SK-N-SH (cell line): ENCODE measurements at regions not wholly inside any gene's neighbourhood (a gene's known extent, or its start where the extent isn't known, plus 50 kb on each side); places are given as distances from the start of the nearest gene placed in this dataset.

ENCODE experiments used
- CTCF ChIA-PET: fragments of 300-600, 350-600 bp; formaldehyde crosslinking; extraction: SDS; loops from one replicate; lab custom pipeline; 2021; lab: Yijun Ruan, JAX
- POLR2A ChIA-PET: fragments of 350-600 bp; sonication (Branson Sonifier 250); formaldehyde crosslinking; extraction: SDS; loops from one replicate; lab custom pipeline; 2020; ENCODE audit warnings: antibody characterized with exemption, inconsistent platforms; lab: Yijun Ruan, JAX
- DNase-seq: peaks from one replicate; pipeline ENCODE4 v3.0.0; 2012
- H2AFZ ChIP-seq: fragments of 200-600 bp; sonication (generic); 2 replicates; pipeline ENCODE4 v1.8.1; 2016; ENCODE audit warnings: antibody characterized with exemption, mild to moderate bottlenecking, low read depth
- H3F3A ChIP-seq: fragments of 200-600 bp; sonication (generic); replicated peaks from 2 replicates; pipeline ENCODE3; 2016; ENCODE audit warnings: antibody characterized with exemption, mild to moderate bottlenecking; ENCODE audit not compliant: insufficient read depth
- H3K27ac ChIP-seq, 2 experiments: fragments of 200-500 bp in 1 of 2; fragments of 200-600 bp in 1 of 2; sonication (Bioruptor generic) in 1 of 2; sonication (generic), shearing (Covaris generic) in 1 of 2; 2 replicates each; pipeline versions ENCODE4 v1.5.1 to v1.6.1; 2014 to 2016; ENCODE audit warnings: low read depth in 2 of 2, inconsistent platforms in 1 of 2, low read length in 1 of 2, mild to moderate bottlenecking in 1 of 2, mixed read lengths in 1 of 2
- H3K27me3 ChIP-seq: fragments of 200-600 bp; sonication (generic), shearing (Covaris generic); 2 replicates; pipeline ENCODE4 v1.6.1; 2016; ENCODE audit warnings: mixed run types; ENCODE audit not compliant: insufficient read depth
- H3K36me3 ChIP-seq, 2 experiments: fragments of 200-500 bp in 1 of 2; fragments of 200-600 bp in 1 of 2; sonication (Bioruptor generic) in 1 of 2; sonication (generic) in 1 of 2; replicated peaks in 1 of 2; 2 replicates each; pipeline versions ENCODE3 to v1.5.1; 2014 to 2016; ENCODE audit warnings: low read length in 1 of 2, mild to moderate bottlenecking in 1 of 2; ENCODE audit not compliant: insufficient read depth in 2 of 2, control insufficient read depth in 1 of 2
- H3K4me1 ChIP-seq, 2 experiments: fragments of 200-500 bp in 1 of 2; fragments of 200-600 bp in 1 of 2; sonication (Bioruptor generic) in 1 of 2; sonication (generic), shearing (Covaris generic) in 1 of 2; 2 replicates each; pipeline versions ENCODE4 v1.5.1 to v1.6.1; 2014 to 2016; ENCODE audit warnings: low read depth in 1 of 2, low read length in 1 of 2, mixed run types in 1 of 2; ENCODE audit not compliant: insufficient read depth in 2 of 2, control insufficient read depth in 1 of 2
- H3K4me2 ChIP-seq: fragments of 200-600 bp; sonication (generic), shearing (Covaris generic); 2 replicates; pipeline ENCODE4 v1.6.1; 2017; ENCODE audit warnings: mixed run types
- H3K4me3 ChIP-seq, 2 experiments: fragments of 200-500 bp in 1 of 2; fragments of 200-600 bp in 1 of 2; sonication (Bioruptor generic) in 1 of 2; sonication (generic), shearing (Covaris generic) in 1 of 2; 2 replicates each; pipeline versions ENCODE4 v1.5.1 to v1.8.1; 2014 to 2016; ENCODE audit warnings: low read depth in 2 of 2, inconsistent platforms in 1 of 2, low read length in 1 of 2, mild to moderate bottlenecking in 1 of 2, mixed read lengths in 1 of 2, moderate library complexity in 1 of 2
- H3K79me2 ChIP-seq: fragments of 200-600 bp; sonication (generic); 2 replicates; pipeline ENCODE4 v1.8.1; 2017; ENCODE audit warnings: mild to moderate bottlenecking; ENCODE audit not compliant: insufficient read depth
- H3K9ac ChIP-seq: fragments of 200-600 bp; sonication (generic); 2 replicates; pipeline ENCODE4 v1.6.1; 2017; ENCODE audit warnings: mixed run types
- H3K9me2 ChIP-seq: fragments of 200-600 bp; sonication (generic); 2 replicates; pipeline ENCODE4 v1.6.1; 2017; ENCODE audit warnings: mixed run types
- H3K9me3 ChIP-seq: fragments of 200-600 bp; sonication (generic); 2 replicates; pipeline ENCODE4 v1.6.1; 2017; ENCODE audit warnings: mixed run types, mild to moderate bottlenecking, moderate library complexity
- H4K20me1 ChIP-seq: fragments of 200-600 bp; sonication (generic); 2 replicates; pipeline ENCODE4 v1.6.1; 2017; ENCODE audit warnings: mild to moderate bottlenecking, mixed run types; ENCODE audit not compliant: insufficient read depth
- FOXJ3 ChIP-seq: sonication (generic); formaldehyde crosslinking; IDR thresholded peaks from 2 replicates; pipeline ENCODE4 v1.5.1; 2020; ENCODE audit warnings: mild to moderate bottlenecking, missing genetic modification reagents
- GATA2 ChIP-seq: sonication (generic); formaldehyde crosslinking; IDR thresholded peaks from 2 replicates; pipeline ENCODE4 v1.5.0; 2020; ENCODE audit warnings: mild to moderate bottlenecking, missing genetic modification reagents
- NRF1 ChIP-seq: IDR thresholded peaks from 2 replicates; pipeline ENCODE4 v1.6.1; 2012; ENCODE audit warnings: low read depth, mild to moderate bottlenecking, low read length
- POLR2AphosphoS5 ChIP-seq: IDR thresholded peaks from 2 replicates; pipeline ENCODE4 v1.6.1; 2012; ENCODE audit warnings: low read depth, low read length
- RCOR1 ChIP-seq: fragments of 150-350 bp; IDR thresholded peaks from 2 replicates; pipeline ENCODE4 v1.6.1; 2017; ENCODE audit warnings: antibody characterized with exemption, low read length
- RFX5 ChIP-seq: IDR thresholded peaks from 2 replicates; pipeline ENCODE4 v1.6.1; 2012; ENCODE audit warnings: mild to moderate bottlenecking, improper control_type of control experiment, low read length
- RXRA ChIP-seq: IDR thresholded peaks from 2 replicates; pipeline ENCODE4 v1.4.0; 2012; ENCODE audit warnings: low read depth, mild to moderate bottlenecking, borderline replicate concordance
- SIN3A ChIP-seq: IDR thresholded peaks from 2 replicates; pipeline ENCODE4 v1.6.1; 2012; ENCODE audit warnings: low read depth, mild to moderate bottlenecking, low read length, moderate library complexity, borderline replicate concordance
- TAF1 ChIP-seq: IDR thresholded peaks from 2 replicates; pipeline ENCODE4 v1.6.1; 2012; ENCODE audit warnings: low read depth, mild to moderate bottlenecking, low read length, moderate library complexity, borderline replicate concordance
- TEAD4 ChIP-seq: IDR thresholded peaks from 2 replicates; pipeline ENCODE4 v1.4.0; 2012; ENCODE audit warnings: mild to moderate bottlenecking, borderline replicate concordance; ENCODE audit not compliant: insufficient read depth
- YY1 ChIP-seq: IDR thresholded peaks from 2 replicates; pipeline ENCODE4 v1.4.0; 2012; ENCODE audit warnings: low read depth, mild to moderate bottlenecking
- WGBS: methylation state at CpG from one replicate; pipeline ENCODE4 v1.1.6; 2017; ENCODE audit warnings: low lambda C conversion rate; 5-methylcytosine and 5-hydroxymethylcytosine counted together
- TF ChIP-seq, protein P1 (sequence below): fragments of 200-600 bp; sonication (generic); IDR thresholded peaks from 2 replicates; pipeline ENCODE4 v1.6.1; 2017; ENCODE audit warnings: antibody characterized with exemption, mild to moderate bottlenecking, moderate library complexity
- TF ChIP-seq, protein P2 (sequence below): IDR thresholded peaks from 2 replicates; pipeline ENCODE4 v1.4.0; 2012; ENCODE audit warnings: low read depth
- TF ChIP-seq, protein P3 (sequence below): IDR thresholded peaks from 2 replicates; pipeline ENCODE4 v1.4.0; 2012; ENCODE audit warnings: low read depth, borderline replicate concordance
- TF ChIP-seq, protein P4 (sequence below): IDR thresholded peaks from 2 replicates; pipeline ENCODE4 v1.4.0; 2012; ENCODE audit warnings: low read depth, borderline replicate concordance
- TF ChIP-seq, protein P5 (sequence below): IDR thresholded peaks from 2 replicates; pipeline ENCODE4 v1.6.1; 2012; ENCODE audit warnings: mild to moderate bottlenecking, low read depth, low read length, moderate library complexity
- TF ChIP-seq, protein P6 (sequence below): fragments of 150-350 bp; IDR thresholded peaks from 2 replicates; pipeline ENCODE4 v1.6.1; 2017; ENCODE audit warnings: antibody characterized with exemption, low read length, low read depth, borderline replicate concordance

DNA sequence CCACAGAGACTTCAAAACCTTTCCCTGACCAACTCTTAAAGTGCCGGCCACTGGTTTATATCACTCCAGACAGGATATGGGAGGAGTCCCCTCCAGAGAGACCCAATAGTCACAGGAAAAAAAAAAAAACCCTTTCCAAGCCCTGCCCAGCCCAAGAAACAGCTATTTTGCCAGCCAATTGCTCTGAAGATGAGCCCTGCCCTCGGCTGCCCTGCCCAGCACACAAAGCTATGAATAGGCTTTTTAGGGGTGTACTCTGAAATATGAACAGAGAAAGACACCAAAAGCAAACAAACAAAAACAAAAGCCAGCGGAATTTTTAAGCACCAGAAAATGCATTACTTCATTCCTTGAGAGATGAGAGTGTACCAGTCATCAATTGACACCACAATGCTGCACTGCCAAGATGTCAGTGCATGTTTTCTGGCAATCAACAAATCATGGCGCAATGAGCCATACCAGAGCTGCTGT is 275.1 kb downstream of the C6orf118 start (continued):
- TF ChIP-seq, protein P1, sequence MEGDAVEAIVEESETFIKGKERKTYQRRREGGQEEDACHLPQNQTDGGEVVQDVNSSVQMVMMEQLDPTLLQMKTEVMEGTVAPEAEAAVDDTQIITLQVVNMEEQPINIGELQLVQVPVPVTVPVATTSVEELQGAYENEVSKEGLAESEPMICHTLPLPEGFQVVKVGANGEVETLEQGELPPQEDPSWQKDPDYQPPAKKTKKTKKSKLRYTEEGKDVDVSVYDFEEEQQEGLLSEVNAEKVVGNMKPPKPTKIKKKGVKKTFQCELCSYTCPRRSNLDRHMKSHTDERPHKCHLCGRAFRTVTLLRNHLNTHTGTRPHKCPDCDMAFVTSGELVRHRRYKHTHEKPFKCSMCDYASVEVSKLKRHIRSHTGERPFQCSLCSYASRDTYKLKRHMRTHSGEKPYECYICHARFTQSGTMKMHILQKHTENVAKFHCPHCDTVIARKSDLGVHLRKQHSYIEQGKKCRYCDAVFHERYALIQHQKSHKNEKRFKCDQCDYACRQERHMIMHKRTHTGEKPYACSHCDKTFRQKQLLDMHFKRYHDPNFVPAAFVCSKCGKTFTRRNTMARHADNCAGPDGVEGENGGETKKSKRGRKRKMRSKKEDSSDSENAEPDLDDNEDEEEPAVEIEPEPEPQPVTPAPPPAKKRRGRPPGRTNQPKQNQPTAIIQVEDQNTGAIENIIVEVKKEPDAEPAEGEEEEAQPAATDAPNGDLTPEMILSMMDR, result no peak
- no peak for TF ChIP-seq TAF1

DNA sequence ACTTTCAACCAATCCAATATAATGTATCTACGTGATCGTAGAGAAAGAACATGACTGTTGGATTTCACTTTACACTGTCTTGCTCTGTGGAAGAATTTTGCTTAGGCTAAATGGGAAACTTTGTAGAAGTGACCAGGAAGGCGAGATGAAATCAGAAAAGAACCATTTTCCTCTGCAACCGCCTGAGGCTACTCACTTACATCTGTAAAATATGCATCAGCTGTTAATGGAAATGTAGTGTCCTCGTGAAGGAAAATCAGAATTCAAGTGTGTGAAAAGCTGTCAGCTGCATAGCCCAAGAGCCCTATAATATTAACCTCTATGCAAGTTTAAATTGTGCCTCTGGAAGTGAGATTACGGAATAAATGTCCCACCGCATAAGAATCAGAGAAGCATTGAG is 277.9 kb downstream of the C6orf118 start:
- Histone ChIP-seq H3F3A (no peaks in the 10 kb centered on the region), H3K4me3 (no peak overlapping the region), H4K20me1 (no peaks in the 10 kb centered on the region), H3K9me3 (no peaks in the 10 kb centered on the region), H3K9me2 (no peaks in the 10 kb centered on the region), H3K9ac (no peak overlapping the region), H3K36me3 (no peaks in the 10 kb centered on the region), H2AFZ (no peak overlapping the region), H3K4me2 (no peak overlapping the region), H3K4me1 (no peaks in the 10 kb centered on the region), H3K27ac (no peak overlapping the region), H3K79me2 (no peaks in the 10 kb centered on the region), H3K27me3 (no peaks in the 10 kb centered on the region)
- ChIA-PET CTCF (no interaction called here), POLR2A (no interaction called here)
- TF ChIP-seq SIN3A (no peak), FOXJ3 (CRISPR knock-in tag) (no peak)
- TF ChIP-seq, protein P2, sequence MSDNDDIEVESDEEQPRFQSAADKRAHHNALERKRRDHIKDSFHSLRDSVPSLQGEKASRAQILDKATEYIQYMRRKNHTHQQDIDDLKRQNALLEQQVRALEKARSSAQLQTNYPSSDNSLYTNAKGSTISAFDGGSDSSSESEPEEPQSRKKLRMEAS, result no peak
- no peak for DNase-seq
- WGBS, result 22% methylated on average over 7 of the region's 7 CpGs

DNA sequence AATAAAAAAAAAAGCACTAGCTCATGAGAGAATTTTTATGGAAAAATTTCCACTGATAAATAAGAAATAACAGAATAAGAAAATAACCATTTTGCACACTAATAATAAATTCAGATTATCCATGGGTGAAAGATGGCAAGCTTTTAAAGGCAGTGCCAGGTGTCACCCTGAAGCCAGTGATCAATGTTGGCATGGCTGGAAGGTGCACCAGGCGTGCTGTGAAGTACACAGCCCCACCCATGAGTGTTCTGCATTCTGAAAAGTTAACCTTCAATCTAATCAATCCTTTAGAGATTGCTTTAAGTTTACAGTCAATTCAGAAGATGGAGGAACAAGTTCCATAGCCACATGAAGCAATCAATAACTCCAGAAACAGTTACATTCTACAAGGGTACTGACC is 284.4 kb downstream of the C6orf118 start:
- Histone ChIP-seq H3K9ac (no peak overlapping the region), H3K9me3 (no peaks in the 10 kb centered on the region), H3K27me3 (no peaks in the 10 kb centered on the region), H4K20me1 (no peaks in the 10 kb centered on the region), H3K9me2 (no peaks in the 10 kb centered on the region), H3K4me2 (no peak overlapping the region), H3K27ac (no peak overlapping the region), H3K4me1 (no peaks in the 10 kb centered on the region), H3K4me3 (no peak overlapping the region), H3F3A (no peaks in the 10 kb centered on the region), H3K36me3 (no peaks in the 10 kb centered on the region), H3K79me2 (no peaks in the 10 kb centered on the region), H2AFZ (no peak overlapping the region)
- ChIA-PET CTCF (no interaction called here), POLR2A (no interaction called here)
- WGBS, result 0% methylated on average over 1 of the region's 1 CpG
- no peak for DNase-seq
- TF ChIP-seq, protein P3, sequence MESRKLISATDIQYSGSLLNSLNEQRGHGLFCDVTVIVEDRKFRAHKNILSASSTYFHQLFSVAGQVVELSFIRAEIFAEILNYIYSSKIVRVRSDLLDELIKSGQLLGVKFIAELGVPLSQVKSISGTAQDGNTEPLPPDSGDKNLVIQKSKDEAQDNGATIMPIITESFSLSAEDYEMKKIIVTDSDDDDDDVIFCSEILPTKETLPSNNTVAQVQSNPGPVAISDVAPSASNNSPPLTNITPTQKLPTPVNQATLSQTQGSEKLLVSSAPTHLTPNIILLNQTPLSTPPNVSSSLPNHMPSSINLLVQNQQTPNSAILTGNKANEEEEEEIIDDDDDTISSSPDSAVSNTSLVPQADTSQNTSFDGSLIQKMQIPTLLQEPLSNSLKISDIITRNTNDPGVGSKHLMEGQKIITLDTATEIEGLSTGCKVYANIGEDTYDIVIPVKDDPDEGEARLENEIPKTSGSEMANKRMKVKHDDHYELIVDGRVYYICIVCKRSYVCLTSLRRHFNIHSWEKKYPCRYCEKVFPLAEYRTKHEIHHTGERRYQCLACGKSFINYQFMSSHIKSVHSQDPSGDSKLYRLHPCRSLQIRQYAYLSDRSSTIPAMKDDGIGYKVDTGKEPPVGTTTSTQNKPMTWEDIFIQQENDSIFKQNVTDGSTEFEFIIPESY, result no peak
- TF ChIP-seq TEAD4 (no peak), YY1 (no peak), RFX5 (no peak), GATA2 (CRISPR knock-in tag) (no peak), NRF1 (no peak), RXRA (no peak), RCOR1 (no peak), POLR2AphosphoS5 (no peak)
- TF ChIP-seq, protein P4, sequence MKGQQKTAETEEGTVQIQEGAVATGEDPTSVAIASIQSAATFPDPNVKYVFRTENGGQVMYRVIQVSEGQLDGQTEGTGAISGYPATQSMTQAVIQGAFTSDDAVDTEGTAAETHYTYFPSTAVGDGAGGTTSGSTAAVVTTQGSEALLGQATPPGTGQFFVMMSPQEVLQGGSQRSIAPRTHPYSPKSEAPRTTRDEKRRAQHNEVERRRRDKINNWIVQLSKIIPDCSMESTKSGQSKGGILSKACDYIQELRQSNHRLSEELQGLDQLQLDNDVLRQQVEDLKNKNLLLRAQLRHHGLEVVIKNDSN, result no peak
- TF ChIP-seq, protein P5, sequence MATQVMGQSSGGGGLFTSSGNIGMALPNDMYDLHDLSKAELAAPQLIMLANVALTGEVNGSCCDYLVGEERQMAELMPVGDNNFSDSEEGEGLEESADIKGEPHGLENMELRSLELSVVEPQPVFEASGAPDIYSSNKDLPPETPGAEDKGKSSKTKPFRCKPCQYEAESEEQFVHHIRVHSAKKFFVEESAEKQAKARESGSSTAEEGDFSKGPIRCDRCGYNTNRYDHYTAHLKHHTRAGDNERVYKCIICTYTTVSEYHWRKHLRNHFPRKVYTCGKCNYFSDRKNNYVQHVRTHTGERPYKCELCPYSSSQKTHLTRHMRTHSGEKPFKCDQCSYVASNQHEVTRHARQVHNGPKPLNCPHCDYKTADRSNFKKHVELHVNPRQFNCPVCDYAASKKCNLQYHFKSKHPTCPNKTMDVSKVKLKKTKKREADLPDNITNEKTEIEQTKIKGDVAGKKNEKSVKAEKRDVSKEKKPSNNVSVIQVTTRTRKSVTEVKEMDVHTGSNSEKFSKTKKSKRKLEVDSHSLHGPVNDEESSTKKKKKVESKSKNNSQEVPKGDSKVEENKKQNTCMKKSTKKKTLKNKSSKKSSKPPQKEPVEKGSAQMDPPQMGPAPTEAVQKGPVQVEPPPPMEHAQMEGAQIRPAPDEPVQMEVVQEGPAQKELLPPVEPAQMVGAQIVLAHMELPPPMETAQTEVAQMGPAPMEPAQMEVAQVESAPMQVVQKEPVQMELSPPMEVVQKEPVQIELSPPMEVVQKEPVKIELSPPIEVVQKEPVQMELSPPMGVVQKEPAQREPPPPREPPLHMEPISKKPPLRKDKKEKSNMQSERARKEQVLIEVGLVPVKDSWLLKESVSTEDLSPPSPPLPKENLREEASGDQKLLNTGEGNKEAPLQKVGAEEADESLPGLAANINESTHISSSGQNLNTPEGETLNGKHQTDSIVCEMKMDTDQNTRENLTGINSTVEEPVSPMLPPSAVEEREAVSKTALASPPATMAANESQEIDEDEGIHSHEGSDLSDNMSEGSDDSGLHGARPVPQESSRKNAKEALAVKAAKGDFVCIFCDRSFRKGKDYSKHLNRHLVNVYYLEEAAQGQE, result no peak
- TF ChIP-seq, protein P6, sequence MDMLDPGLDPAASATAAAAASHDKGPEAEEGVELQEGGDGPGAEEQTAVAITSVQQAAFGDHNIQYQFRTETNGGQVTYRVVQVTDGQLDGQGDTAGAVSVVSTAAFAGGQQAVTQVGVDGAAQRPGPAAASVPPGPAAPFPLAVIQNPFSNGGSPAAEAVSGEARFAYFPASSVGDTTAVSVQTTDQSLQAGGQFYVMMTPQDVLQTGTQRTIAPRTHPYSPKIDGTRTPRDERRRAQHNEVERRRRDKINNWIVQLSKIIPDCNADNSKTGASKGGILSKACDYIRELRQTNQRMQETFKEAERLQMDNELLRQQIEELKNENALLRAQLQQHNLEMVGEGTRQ, result no peak
